ENCODE measurements at regions not wholly inside any gene's neighbourhood (a gene's known extent, or its start where the extent isn't known, plus 50 kb on each side); places are given as distances from the start of the nearest gene placed in this dataset.

DNA sequence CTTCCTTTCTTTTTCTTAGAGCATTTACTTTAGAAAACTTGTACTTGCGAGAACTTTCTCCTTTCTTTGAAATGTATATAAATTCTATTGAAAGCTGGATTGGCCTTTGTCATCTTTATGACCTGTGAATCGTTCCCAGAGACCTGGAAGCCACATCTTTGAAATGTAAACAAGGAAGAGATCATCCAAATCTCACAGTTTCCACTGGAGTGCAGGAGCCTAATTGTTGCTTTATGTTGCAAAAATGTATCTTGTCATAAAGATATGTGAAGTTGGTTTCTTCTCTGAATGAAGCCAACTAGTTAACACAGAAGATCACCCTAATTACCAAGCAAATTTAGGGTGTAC lies 1101.8 kb downstream of the TAF11L14 start:
- TF ChIP-seq ZNF565 (CRISPR knock-in tag; conservative IDR thresholded peaks at IDR 0.05; ENCODE audit: low read depth): no peak
- TF ChIP-seq ESRRG (CRISPR knock-in tag; IDR thresholded peaks at IDR 0.05): no peak
- TF ChIP-seq TOX (CRISPR knock-in tag; IDR thresholded peaks at IDR 0.05; ENCODE audit: borderline replicate concordance): no peak
- TF ChIP-seq CREB5 (CRISPR knock-in tag; IDR thresholded peaks at IDR 0.05; ENCODE audit: low read depth): no peak
- no peak for TF ChIP-seq ZC3H10 (CRISPR knock-in tag; IDR thresholded peaks at IDR 0.05)
- no peak for TF ChIP-seq ZNF70 (CRISPR knock-in tag; IDR thresholded peaks at IDR 0.05)
- TF ChIP-seq, protein P1, sequence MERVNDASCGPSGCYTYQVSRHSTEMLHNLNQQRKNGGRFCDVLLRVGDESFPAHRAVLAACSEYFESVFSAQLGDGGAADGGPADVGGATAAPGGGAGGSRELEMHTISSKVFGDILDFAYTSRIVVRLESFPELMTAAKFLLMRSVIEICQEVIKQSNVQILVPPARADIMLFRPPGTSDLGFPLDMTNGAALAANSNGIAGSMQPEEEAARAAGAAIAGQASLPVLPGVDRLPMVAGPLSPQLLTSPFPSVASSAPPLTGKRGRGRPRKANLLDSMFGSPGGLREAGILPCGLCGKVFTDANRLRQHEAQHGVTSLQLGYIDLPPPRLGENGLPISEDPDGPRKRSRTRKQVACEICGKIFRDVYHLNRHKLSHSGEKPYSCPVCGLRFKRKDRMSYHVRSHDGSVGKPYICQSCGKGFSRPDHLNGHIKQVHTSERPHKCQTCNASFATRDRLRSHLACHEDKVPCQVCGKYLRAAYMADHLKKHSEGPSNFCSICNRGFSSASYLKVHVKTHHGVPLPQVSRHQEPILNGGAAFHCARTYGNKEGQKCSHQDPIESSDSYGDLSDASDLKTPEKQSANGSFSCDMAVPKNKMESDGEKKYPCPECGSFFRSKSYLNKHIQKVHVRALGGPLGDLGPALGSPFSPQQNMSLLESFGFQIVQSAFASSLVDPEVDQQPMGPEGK (CRISPR knock-in tag; IDR thresholded peaks at IDR 0.05; ENCODE audit: borderline replicate concordance): no peak
